Tibial nerve (tissue), 4 donors: ENCODE measurements at regions not wholly inside any gene's neighbourhood (a gene's known extent, or its start where the extent isn't known, plus 50 kb on each side); places are given as distances from the start of the nearest gene placed in this dataset.

Experiments used
- DNase-seq, 2 donors: peaks; one replicate each; pipeline ENCODE4 v3.0.0-alpha.2; 2019; ENCODE audit warnings: low spot score in 2 of 2
- H3K27ac ChIP-seq, 4 donors: fragments of 200-600 bp; sonication (generic) in 3 of 4; one replicate each; pipeline ENCODE4 v1.5.1; 2017 to 2019; ENCODE audit warnings: mild to moderate bottlenecking in 1 of 4
- H3K27me3 ChIP-seq, 2 donors: fragments of 200-600 bp; sonication (generic) in 1 of 2; one replicate each; pipeline versions ENCODE4 v1.5.1 to v1.6.0; 2017 to 2019
- H3K36me3 ChIP-seq, 3 donors: fragments of 200-600 bp; sonication (generic); one replicate each; pipeline ENCODE4 v1.5.1; 2018 to 2019
- H3K4me1 ChIP-seq, 4 donors: fragments of 200-600 bp; sonication (generic) in 3 of 4; one replicate each; pipeline ENCODE4 v1.5.1; 2017 to 2019
- H3K4me3 ChIP-seq, 4 donors: fragments of 200-600 bp; sonication (generic) in 3 of 4; one replicate each; pipeline ENCODE4 v1.5.1; 2017 to 2019; ENCODE audit warnings: mild to moderate bottlenecking in 1 of 4, moderate library complexity in 1 of 4
- H3K9me3 ChIP-seq, 4 donors: fragments of 200-600 bp; sonication (generic) in 3 of 4; one replicate each; pipeline ENCODE4 v1.5.1; 2017 to 2019
- CTCF ChIP-seq, 5 experiments: fragments of 200-600 bp in 3 of 5; fragments of 450-650 bp in 2 of 5; sonication (generic) in 3 of 5; IDR thresholded peaks; one replicate each; pipeline ENCODE4 v1.5.1; 2016 to 2019; ENCODE audit warnings: antibody characterized with exemption in 5 of 5, mild to moderate bottlenecking in 3 of 5, moderate library complexity in 2 of 5
- EP300 ChIP-seq, 2 donors: sonication (generic); formaldehyde crosslinking; IDR thresholded peaks; one replicate each; pipeline ENCODE4 v1.6.1; 2017; ENCODE audit warnings: antibody characterized with exemption in 2 of 2, mild to moderate bottlenecking in 1 of 2
- POLR2A ChIP-seq, 2 donors: fragments of 450-650 bp; IDR thresholded peaks; one replicate each; pipeline ENCODE4 v1.6.1; 2017; ENCODE audit warnings: antibody characterized with exemption in 2 of 2, mild to moderate bottlenecking in 2 of 2, moderate library complexity in 2 of 2
- WGBS, 2 donors: methylation state at CpG; one replicate each; pipeline ENCODE4 v1.1.5; 2018; 5-methylcytosine and 5-hydroxymethylcytosine counted together

DNA sequence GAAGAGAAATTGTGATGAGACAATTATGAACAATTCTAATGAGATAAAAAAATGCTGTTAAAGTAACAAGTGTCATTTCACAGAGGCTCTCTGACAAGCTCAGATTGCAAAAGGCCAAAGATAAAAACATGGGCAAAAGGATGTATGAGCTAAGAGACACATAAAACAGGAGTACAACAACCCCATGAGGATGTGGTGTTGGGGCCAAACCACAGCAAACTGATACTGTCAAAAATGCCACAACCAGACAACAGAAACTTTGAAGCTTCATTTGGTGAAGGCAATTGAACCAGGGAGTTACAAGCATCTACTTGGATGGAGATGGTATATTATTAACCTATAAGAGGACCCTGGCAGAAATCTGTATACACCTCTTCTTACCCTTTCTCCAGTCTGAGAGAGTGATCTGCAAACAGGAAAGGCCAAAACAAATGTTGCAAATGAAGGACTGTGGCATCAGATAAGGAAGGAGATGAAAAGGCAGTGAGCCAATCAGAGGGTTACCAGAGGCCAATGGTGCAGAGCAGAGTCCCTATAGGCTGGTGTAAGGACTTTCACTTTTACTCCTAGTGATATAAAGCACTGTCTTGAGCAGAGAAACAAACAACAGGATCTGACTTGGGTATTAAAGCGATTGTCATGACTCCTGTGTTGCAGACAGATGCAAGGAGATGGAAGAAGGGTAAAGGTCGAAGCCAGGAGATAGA, 659.0 kb downstream of the NTRK3 start:
- H3K4me1 ChIP-seq: peaks cover 0 to 9% (median 0%) of the 10 kb centered on the region in 4 donors
- H3K27me3 ChIP-seq: no peaks in the 10 kb centered on the region
- no peak overlapping the region for H3K4me3 ChIP-seq
- no peak for DNase-seq
- 80 to 82% methylated on average over 2 of the region's 2 CpGs for WGBS, 2 donors
- no peak overlapping the region for H3K27ac ChIP-seq
- no peaks in the 10 kb centered on the region for H3K9me3 ChIP-seq
- H3K36me3 ChIP-seq: no peaks in the 10 kb centered on the region
- TF ChIP-seq EP300 (IDR thresholded peaks at IDR 0.05) (no peak), CTCF (IDR thresholded peaks at IDR 0.05) (no peak), POLR2A (IDR thresholded peaks at IDR 0.05) (no peak)

DNA sequence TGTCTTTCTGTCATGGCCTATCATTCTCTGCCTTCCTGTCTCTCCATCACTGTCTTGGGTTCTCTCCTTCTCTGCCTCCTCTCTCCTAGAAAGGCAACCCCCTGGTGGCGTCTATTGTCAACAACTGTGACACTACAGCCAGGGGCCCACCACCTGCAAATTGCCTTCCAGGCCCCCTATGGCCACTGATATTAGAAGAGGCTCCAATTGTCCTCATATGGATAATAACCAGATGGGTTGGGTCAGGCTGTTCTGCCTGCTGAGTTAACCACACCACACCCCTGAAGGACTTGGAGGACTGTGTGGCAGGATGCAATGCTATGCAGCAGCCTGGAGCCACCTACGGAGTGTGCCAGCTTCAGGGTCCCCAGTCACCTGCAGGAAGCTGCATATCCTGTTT, 665.0 kb downstream of the NTRK3 start:
- H3K36me3 ChIP-seq: no peaks in the 10 kb centered on the region
- no peaks in the 10 kb centered on the region for H3K4me1 ChIP-seq
- H3K4me3 ChIP-seq: no peak overlapping the region
- DNase-seq: no peak
- H3K9me3 ChIP-seq: no peaks in the 10 kb centered on the region
- no peak overlapping the region for H3K27ac ChIP-seq
- 82 to 87% methylated on average over 2 of the region's 2 CpGs for WGBS, 2 donors
- TF ChIP-seq POLR2A (IDR thresholded peaks at IDR 0.05): no peak
- no peaks in the 10 kb centered on the region for H3K27me3 ChIP-seq

DNA sequence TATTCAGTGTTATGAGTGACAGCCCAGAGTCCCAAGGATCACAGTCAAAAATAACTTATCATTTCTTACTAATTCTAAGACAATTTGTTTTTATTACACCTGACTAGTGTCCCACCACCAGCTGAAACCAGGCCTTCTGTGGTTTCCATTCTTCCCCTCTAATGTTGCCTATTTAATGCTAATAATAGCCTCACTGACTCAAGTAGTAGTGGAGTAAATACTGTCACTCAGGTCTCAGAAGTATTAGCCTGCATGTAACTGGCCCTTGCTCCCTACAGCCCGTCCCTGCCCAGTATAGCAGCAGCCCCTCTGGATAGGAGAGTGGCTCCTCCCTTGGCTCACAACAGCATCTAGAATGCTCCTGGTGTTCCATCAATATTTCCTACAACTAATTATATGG, 665.5 kb downstream of the NTRK3 start:
- WGBS, 2 donors: 84 to 89% methylated on average over 1 of the region's 1 CpG
- no peaks in the 10 kb centered on the region for H3K27me3 ChIP-seq
- TF ChIP-seq POLR2A (IDR thresholded peaks at IDR 0.05) (no peak), EP300 (IDR thresholded peaks at IDR 0.05) (no peak), CTCF (IDR thresholded peaks at IDR 0.05) (no peak)
- H3K9me3 ChIP-seq: no peaks in the 10 kb centered on the region
- H3K4me3 ChIP-seq: no peak overlapping the region
- H3K27ac ChIP-seq: no peak overlapping the region
- no peaks in the 10 kb centered on the region for H3K4me1 ChIP-seq
- no peaks in the 10 kb centered on the region for H3K36me3 ChIP-seq
- DNase-seq: no peak

DNA sequence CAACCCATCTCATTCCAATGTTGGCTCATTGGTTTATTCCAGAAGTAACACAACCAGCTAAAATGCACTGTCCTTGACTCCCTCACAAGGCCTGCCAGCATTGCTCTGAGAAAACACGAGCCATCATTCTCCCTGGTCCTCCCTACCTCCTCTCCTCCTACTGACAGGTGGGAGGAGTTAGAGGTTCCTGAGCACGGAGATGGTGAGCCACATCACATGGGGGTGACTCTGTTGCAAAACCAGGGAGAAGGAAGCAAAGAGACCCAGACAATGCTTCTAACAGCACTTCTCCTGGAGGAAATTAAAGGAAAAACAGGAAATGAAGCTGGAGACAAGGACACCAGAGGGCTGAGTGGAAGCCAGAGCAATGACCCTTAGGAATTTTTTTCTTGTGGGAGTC, 667.4 kb downstream of the NTRK3 start:
- 69 to 78% methylated on average over 2 of the region's 2 CpGs for WGBS, 2 donors
- TF ChIP-seq EP300 (IDR thresholded peaks at IDR 0.05): no peak
- TF ChIP-seq POLR2A (IDR thresholded peaks at IDR 0.05): no peak
- no peak for TF ChIP-seq CTCF (IDR thresholded peaks at IDR 0.05)
- Histone ChIP-seq H3K9me3 (no peaks in the 10 kb centered on the region), H3K27me3 (no peaks in the 10 kb centered on the region), H3K36me3 (no peaks in the 10 kb centered on the region), H3K27ac (no peak overlapping the region), H3K4me3 (no peak overlapping the region), H3K4me1 (no peaks in the 10 kb centered on the region)
- no peak for DNase-seq

DNA sequence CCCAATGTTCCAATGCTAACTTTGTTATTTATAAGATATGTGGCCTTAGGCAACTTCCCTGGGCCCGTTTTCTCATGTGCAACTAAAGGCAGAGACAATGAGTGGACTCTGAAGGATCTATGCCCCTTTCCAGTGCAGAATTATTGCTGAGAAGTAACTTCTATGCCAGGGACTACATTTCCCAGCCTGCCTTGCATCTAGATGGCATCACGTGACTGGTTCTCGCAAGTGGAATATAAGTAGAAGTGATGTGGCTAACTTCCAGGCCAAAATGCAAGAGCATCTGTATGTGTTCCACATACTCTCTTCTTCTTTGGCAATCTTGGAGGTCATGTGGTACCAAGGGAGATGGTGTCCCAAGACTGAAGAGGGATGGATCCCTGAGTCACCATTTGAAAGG, 674.4 kb downstream of the NTRK3 start:
- Histone ChIP-seq H3K9me3 (no peaks in the 10 kb centered on the region), H3K4me3 (no peak overlapping the region), H3K4me1 (peaks cover 0 to 15% (median 0%) of the 10 kb centered on the region in 4 donors), H3K27ac (no peak overlapping the region), H3K36me3 (no peaks in the 10 kb centered on the region), H3K27me3 (no peaks in the 10 kb centered on the region)
- no peak for DNase-seq
- WGBS, 2 donors: 75 to 80% methylated on average over 3 of the region's 3 CpGs
- TF ChIP-seq POLR2A (IDR thresholded peaks at IDR 0.05) (no peak), EP300 (IDR thresholded peaks at IDR 0.05) (no peak), CTCF (IDR thresholded peaks at IDR 0.05) (no peak)
